ENCODE measurements at regions not wholly inside any gene's neighbourhood (a gene's known extent, or its start where the extent isn't known, plus 50 kb on each side); places are given as distances from the start of the nearest gene placed in this dataset.

DNA sequence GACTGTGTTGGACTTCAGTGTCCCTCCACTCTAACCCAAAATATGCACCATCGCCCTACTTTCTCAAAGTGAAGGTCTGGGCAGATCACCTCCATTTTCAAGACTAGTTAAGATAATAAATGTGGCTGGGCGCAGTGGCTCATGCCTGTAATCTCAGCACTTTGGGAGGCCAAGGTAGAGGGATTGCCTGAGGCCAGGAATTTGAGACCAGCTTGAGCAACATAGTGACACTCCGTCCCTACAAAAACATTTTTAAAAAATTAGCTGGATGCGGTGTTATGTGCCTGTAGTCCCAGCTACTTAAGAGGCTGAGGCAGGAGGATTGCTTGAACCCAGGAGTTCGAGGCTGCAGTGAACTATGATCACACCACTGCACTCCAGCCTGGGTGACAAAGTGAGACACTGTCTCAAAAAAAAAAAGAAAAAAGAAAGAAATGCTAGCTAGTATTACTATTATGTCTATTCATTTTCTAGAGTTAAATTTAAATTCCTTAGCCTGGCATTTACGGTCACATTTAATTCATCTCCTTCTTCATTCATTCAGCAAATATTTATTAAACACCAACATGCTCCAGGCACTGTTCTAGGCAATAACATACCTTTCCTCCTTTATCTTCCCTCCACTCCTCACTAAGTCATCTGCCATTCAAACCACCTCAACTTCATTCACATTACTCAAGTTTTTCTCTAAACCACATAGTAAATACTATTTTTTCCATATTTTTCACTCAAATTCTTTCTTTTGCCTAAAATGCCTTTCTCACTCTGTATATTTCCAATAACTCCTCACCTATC lies 96.1 kb upstream of the XYLT1 start:
- H3K27me3 ChIP-seq, result peaks cover 17% of the 10 kb centered on the region
- H3K36me3 ChIP-seq, result no peaks in the 10 kb centered on the region
- no peak for ATAC-seq
- H3K4me3 ChIP-seq, result no peak overlapping the region
- TF ChIP-seq POLR2AphosphoS5 (IDR thresholded peaks at IDR 0.05) (no peak), POLR2A (IDR thresholded peaks at IDR 0.05) (no peak), CTCF (IDR thresholded peaks at IDR 0.05) (no peak), EP300 (IDR thresholded peaks at IDR 0.05) (no peak)
- WGBS, 2 donors (ENCODE audit: low coverage in 1 of 2), result 84 to 90% methylated on average over 4 to 5 of the region's 6 CpGs
- H3K4me1 ChIP-seq, result no peaks in the 10 kb centered on the region
- no peak overlapping the region for H3K27ac ChIP-seq
- H3K9me3 ChIP-seq, result peaks cover 0 to 9% (median 0%) of the 10 kb centered on the region in 3 donors

GRCh38 chr16:17566075-17566474 lies 95.3 kb upstream of the XYLT1 start:
- no peak for ATAC-seq
- Histone ChIP-seq H3K27me3 (peaks cover 22% of the 10 kb centered on the region), H3K36me3 (no peaks in the 10 kb centered on the region), H3K9me3 (peaks cover 0 to 9% (median 0%) of the 10 kb centered on the region in 3 donors), H3K4me3 (no peak overlapping the region), H3K4me1 (no peaks in the 10 kb centered on the region), H3K27ac (no peak overlapping the region)
- no CpG with 5 or more reads among the region's 1 CpG for WGBS, 2 donors (ENCODE audit: low coverage in 1 of 2)
- no peak for TF ChIP-seq POLR2A (IDR thresholded peaks at IDR 0.05)
- no peak for TF ChIP-seq CTCF (IDR thresholded peaks at IDR 0.05)
- TF ChIP-seq POLR2AphosphoS5 (IDR thresholded peaks at IDR 0.05), result no peak
- TF ChIP-seq EP300 (IDR thresholded peaks at IDR 0.05), result no peak

GRCh38 chr16:17565605-17566004 lies 94.8 kb upstream of the XYLT1 start:
- Histone ChIP-seq H3K9me3 (peaks cover 0 to 9% (median 0%) of the 10 kb centered on the region in 3 donors), H3K36me3 (no peaks in the 10 kb centered on the region), H3K4me1 (no peaks in the 10 kb centered on the region), H3K27me3 (peaks cover 25% of the 10 kb centered on the region), H3K4me3 (no peak overlapping the region), H3K27ac (no peak overlapping the region)
- TF ChIP-seq CTCF (IDR thresholded peaks at IDR 0.05) (no peak), POLR2AphosphoS5 (IDR thresholded peaks at IDR 0.05) (no peak), POLR2A (IDR thresholded peaks at IDR 0.05) (no peak), EP300 (IDR thresholded peaks at IDR 0.05) (no peak)
- WGBS, 2 donors (ENCODE audit: low coverage in 1 of 2), result 57 to 89% methylated on average over 1 to 3 of the region's 3 CpGs
- ATAC-seq, result no peak

- H3K4me3 ChIP-seq, result no peak overlapping the region
- H3K27ac ChIP-seq, result no peak overlapping the region
- H3K4me1 ChIP-seq, result no peaks in the 10 kb centered on the region
- 67 to 84% methylated on average over 1 to 5 of the region's 6 CpGs for WGBS, 2 donors (ENCODE audit: low coverage in 1 of 2)
- peaks cover 0 to 9% (median 0%) of the 10 kb centered on the region in 3 donors for H3K9me3 ChIP-seq
- TF ChIP-seq POLR2A (IDR thresholded peaks at IDR 0.05), result no peak
- TF ChIP-seq CTCF (IDR thresholded peaks at IDR 0.05), result no peak
- no peak for TF ChIP-seq EP300 (IDR thresholded peaks at IDR 0.05)
- TF ChIP-seq POLR2AphosphoS5 (IDR thresholded peaks at IDR 0.05), result no peak
- H3K36me3 ChIP-seq, result no peaks in the 10 kb centered on the region
- peaks cover 25% of the 10 kb centered on the region for H3K27me3 ChIP-seq
- ATAC-seq, result no peak
These were observed 94.1 kb upstream of the XYLT1 start for GRCh38 chr16:17564856-17565255.

Measured in gastroesophageal sphincter (tissue), 4 donors.